ENCODE measurements at regions not wholly inside any gene's neighbourhood (a gene's known extent, or its start where the extent isn't known, plus 50 kb on each side); places are given as distances from the start of the nearest gene placed in this dataset.

DNA sequence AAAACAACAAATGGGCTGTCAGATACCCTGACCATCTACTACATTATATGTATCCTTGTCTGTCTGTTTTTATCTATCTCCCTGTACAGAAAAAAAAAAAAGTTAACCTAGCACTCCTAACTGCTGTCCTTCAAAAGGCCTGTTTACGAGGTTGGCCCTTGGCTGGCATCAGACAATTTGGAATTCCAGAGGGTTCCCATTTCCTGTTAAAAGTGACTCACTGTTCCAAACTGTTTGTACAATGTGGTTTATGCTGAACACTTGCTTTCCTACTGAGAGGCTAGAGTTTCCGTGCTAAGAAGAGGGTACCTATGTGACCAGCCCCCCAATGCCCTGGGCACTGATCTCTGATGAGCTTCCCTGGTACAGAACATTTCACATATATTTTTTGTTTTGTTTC is 65.9 kb upstream of the HMGXB4 start:
- Mint-ChIP-seq H3K27me3 (ENCODE audit: low read depth) (peaks cover 4% of the 10 kb centered on the region), H3K27ac (no peak overlapping the region), H3K4me3 (no peak overlapping the region), H3K36me3 (ENCODE audit: low read depth) (no peaks in the 10 kb centered on the region), H3K9me3 (peaks cover 11% of the 10 kb centered on the region), H3K4me1 (ENCODE audit: low read depth) (no peaks in the 10 kb centered on the region)
- DNase-seq: no peak
- intact Hi-C loops (cut with micrococcal nuclease): no loop called here
- CTCF ChIA-PET: no interaction called here

DNA sequence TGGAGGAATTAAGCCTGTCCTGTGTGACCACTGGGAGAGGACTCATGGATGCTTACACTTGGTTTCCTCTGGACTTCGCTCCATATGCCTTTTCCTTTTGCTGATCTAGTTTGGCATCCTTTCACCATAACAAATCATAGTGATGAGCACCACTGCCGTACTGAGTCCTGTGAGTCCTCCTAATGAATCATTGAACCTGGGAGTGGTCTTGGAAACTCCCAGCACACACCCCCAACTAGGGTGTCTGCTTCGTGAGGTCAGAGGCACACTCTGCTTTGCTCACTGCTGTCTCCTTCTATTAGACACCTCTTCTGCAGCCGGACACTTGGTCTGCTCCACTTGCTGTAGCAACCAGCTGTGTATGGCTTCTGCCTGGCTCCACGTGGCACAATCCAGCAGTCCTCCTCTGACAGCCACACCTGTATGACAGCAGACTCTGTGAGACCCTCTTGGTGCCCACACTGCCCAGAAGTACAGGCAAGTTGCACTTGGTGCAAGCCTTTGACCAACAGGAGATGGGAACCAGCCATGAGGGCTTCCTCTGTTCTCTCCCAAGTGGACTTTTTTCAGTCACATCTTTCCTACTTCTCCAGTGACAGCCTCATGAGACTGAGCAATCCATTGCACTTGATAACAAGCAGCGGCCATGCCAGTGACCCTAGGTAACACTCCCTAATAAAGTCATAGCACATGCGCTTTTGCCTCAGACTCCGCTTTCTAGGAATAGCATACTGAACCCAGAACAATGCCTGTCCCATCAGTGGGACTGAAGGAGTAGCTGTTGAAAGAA is 65.0 kb upstream of the HMGXB4 start:
- H3K36me3 Mint-ChIP-seq (ENCODE audit: low read depth): no peaks in the 10 kb centered on the region
- H3K9me3 Mint-ChIP-seq: peaks cover 11% of the 10 kb centered on the region
- intact Hi-C loops (cut with micrococcal nuclease): no loop called here
- CTCF ChIA-PET: no interaction called here
- no peak overlapping the region for H3K27ac Mint-ChIP-seq
- H3K4me1 Mint-ChIP-seq (ENCODE audit: low read depth): no peaks in the 10 kb centered on the region
- DNase-seq: no peak
- peaks cover 10% of the 10 kb centered on the region for H3K27me3 Mint-ChIP-seq (ENCODE audit: low read depth)
- H3K4me3 Mint-ChIP-seq: no peak overlapping the region

DNA sequence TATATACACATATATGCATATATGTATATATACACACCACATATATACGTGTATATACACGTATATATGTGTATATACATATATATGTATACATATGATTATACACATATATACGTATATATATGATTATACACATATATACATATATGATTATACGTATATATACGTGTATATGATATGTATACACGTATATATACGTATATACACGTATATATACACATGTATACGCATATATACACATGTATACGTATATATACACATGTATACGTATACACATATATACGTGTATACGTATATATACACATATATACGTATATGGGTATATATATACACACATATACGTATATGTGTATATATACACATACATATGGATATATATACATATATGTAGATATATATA is 62.1 kb upstream of the HMGXB4 start:
- intact Hi-C loops (cut with micrococcal nuclease): no loop called here
- H3K4me3 Mint-ChIP-seq: no peak overlapping the region
- H3K36me3 Mint-ChIP-seq (ENCODE audit: low read depth): no peaks in the 10 kb centered on the region
- H3K9me3 Mint-ChIP-seq: peaks cover 5% of the 10 kb centered on the region
- peaks cover 16% of the 10 kb centered on the region for H3K27me3 Mint-ChIP-seq (ENCODE audit: low read depth)
- DNase-seq: no peak
- no peaks in the 10 kb centered on the region for H3K4me1 Mint-ChIP-seq (ENCODE audit: low read depth)
- CTCF ChIA-PET: interaction anchor here (0.6 kb wide), 1 partner anchor 373 kb away, joined by 3 read pairs; no protein-coding TSS in a partner anchor
- H3K27ac Mint-ChIP-seq: no peak overlapping the region

DNA sequence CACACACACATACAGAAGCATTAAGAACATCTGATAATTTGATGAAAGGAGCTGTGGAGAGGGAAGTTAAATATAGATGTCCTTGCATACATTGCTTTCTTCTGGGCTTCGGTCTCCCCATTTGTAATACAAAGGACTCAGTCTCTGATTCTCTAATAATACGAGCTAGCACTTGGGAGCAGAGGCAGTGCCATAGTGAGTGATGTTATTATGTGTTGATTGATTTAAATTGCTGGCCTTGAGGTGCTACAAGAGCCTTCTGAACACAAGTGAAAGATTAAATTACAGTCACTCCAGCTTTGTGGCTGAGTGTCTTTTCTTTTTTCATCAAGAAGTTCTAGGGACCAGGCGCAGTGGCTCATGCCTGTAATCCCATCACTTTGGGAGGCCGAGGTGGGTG is 61.5 kb upstream of the HMGXB4 start:
- DNase-seq: no peak
- no peaks in the 10 kb centered on the region for H3K36me3 Mint-ChIP-seq (ENCODE audit: low read depth)
- H3K4me1 Mint-ChIP-seq (ENCODE audit: low read depth): no peaks in the 10 kb centered on the region
- H3K9me3 Mint-ChIP-seq: peaks cover 4% of the 10 kb centered on the region
- peaks cover 16% of the 10 kb centered on the region for H3K27me3 Mint-ChIP-seq (ENCODE audit: low read depth)
- CTCF ChIA-PET: no interaction called here
- no peak overlapping the region for H3K27ac Mint-ChIP-seq
- intact Hi-C loops (cut with micrococcal nuclease): no loop called here
- no peak overlapping the region for H3K4me3 Mint-ChIP-seq

DNA sequence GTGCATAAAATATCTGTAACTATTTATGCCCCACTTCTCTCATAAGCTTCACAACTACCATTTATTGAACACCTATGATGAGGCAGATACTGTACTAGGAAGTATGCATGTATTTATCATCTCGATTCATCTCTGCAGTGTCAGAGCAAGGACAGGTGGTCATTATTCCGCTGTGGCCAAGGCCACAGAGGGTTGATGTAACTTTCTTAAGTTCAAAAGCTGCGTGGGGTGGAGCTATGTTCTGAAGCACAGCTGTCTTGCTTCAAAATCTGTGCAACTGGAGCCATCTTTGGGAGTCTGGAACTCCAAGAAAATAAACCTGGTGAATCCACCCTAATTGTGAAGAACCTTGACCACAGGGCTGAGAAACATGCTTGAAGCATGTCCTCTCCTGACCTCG is 60.2 kb upstream of the HMGXB4 start:
- intact Hi-C loops (cut with micrococcal nuclease): no loop called here
- Mint-ChIP-seq H3K4me3 (no peak overlapping the region), H3K27ac (no peak overlapping the region), H3K9me3 (no peaks in the 10 kb centered on the region), H3K36me3 (ENCODE audit: low read depth) (no peaks in the 10 kb centered on the region), H3K4me1 (ENCODE audit: low read depth) (no peaks in the 10 kb centered on the region), H3K27me3 (ENCODE audit: low read depth) (peaks cover 16% of the 10 kb centered on the region)
- no peak for DNase-seq
- CTCF ChIA-PET: no interaction called here

DNA sequence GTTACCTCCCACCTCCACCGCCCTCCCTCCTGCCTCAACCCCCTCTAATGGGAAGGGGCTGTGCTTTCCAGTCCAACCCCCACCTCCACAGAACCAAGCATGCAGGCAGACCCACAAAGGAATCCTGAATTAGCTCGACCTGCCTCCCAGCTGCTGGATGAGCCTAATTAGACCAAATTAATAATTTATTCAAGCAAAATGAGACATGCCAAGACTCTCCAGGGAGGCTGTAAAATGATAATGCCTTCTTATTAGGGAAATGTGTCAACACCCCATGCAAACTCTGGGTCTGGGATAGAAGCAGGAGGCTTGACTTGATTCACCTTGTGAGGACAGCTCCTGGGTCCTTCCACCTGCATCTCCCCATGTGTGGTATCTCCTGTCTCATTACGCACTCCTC is 59.4 kb upstream of the HMGXB4 start:
- Mint-ChIP-seq H3K36me3 (ENCODE audit: low read depth) (no peaks in the 10 kb centered on the region), H3K4me3 (no peak overlapping the region), H3K27ac (no peak overlapping the region), H3K27me3 (ENCODE audit: low read depth) (peaks cover 12% of the 10 kb centered on the region), H3K4me1 (ENCODE audit: low read depth) (no peaks in the 10 kb centered on the region), H3K9me3 (no peaks in the 10 kb centered on the region)
- intact Hi-C loops (cut with micrococcal nuclease): no loop called here
- DNase-seq: no peak
- CTCF ChIA-PET: no interaction called here

DNA sequence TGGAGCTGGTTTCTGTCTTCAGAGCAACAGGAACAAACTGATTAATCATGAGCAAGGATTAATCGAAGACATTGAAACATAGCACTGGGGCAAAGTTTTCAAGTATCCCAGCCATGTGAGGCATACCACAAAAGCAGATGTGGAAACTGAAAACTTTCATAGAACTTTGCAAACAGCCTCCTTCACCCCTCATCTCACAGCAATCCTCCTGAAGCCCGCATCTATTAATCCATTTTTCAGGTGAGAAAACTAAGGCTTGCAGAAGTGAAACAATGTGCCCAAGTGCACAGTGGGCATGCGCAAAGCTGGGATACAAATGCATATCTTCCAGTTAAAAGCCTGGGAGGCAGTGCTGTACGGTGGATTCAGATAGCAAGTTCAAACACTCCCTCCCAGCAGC is 58.6 kb upstream of the HMGXB4 start:
- CTCF ChIA-PET: no interaction called here
- H3K4me3 Mint-ChIP-seq: no peak overlapping the region
- intact Hi-C loops (cut with micrococcal nuclease): no loop called here
- H3K36me3 Mint-ChIP-seq (ENCODE audit: low read depth): no peaks in the 10 kb centered on the region
- H3K9me3 Mint-ChIP-seq: no peaks in the 10 kb centered on the region
- no peaks in the 10 kb centered on the region for H3K4me1 Mint-ChIP-seq (ENCODE audit: low read depth)
- DNase-seq: no peak
- peaks cover 12% of the 10 kb centered on the region for H3K27me3 Mint-ChIP-seq (ENCODE audit: low read depth)
- no peak overlapping the region for H3K27ac Mint-ChIP-seq

DNA sequence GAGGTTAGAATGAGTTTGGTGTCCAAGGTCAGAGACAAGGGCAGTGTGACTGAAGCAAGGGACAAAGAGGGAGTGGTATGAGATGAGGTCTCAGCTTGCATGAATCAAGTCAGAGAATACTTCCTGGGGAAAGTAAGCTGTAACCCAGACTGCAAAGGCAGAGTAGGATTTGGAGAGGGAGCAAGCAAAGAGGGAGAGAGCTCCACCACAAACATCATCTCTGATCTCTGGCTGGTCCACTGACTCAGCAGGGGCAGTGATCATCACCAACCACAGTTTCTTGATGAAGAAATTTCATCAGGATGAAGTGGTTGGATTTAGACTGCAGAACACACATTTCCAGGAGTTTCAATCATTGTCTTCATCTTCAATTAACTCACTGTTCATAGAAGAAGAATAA is 54.9 kb upstream of the HMGXB4 start:
- no peak for DNase-seq
- intact Hi-C loops (cut with micrococcal nuclease): no loop called here
- Mint-ChIP-seq H3K27ac (no peak overlapping the region), H3K9me3 (no peaks in the 10 kb centered on the region), H3K27me3 (ENCODE audit: low read depth) (peaks cover 5% of the 10 kb centered on the region), H3K4me1 (ENCODE audit: low read depth) (no peaks in the 10 kb centered on the region), H3K36me3 (ENCODE audit: low read depth) (no peaks in the 10 kb centered on the region), H3K4me3 (no peak overlapping the region)
- CTCF ChIA-PET: no interaction called here

DNA sequence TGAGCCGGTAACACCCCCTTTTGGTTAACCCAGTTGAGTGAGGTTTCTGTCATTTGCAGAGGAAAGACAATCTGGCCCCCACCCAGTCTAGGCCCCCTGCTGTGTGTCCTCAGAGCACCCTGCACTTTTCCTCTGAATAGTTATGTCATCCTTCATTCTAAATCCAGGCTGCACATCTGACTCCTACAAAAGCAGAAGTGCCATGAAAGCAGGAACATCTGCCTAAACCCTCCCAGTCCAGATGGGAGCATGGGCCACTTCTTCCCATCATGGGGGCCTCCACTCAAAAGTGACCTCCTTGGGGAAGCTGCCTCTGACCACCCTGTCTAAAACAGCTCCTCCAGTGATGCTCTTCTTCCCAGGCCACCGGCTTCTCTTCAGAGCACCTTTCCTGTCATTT is 53.7 kb upstream of the HMGXB4 start:
- DNase-seq: no peak
- CTCF ChIA-PET: interaction anchor here (0.8 kb wide), 1 partner anchor 53 kb away, joined by 3 read pairs; no protein-coding TSS in a partner anchor
- Mint-ChIP-seq H3K4me3 (no peak overlapping the region), H3K27me3 (ENCODE audit: low read depth) (peaks cover 4% of the 10 kb centered on the region), H3K9me3 (no peaks in the 10 kb centered on the region), H3K27ac (no peak overlapping the region), H3K4me1 (ENCODE audit: low read depth) (no peaks in the 10 kb centered on the region), H3K36me3 (ENCODE audit: low read depth) (no peaks in the 10 kb centered on the region)
- intact Hi-C loops (cut with micrococcal nuclease): no loop called here

DNA sequence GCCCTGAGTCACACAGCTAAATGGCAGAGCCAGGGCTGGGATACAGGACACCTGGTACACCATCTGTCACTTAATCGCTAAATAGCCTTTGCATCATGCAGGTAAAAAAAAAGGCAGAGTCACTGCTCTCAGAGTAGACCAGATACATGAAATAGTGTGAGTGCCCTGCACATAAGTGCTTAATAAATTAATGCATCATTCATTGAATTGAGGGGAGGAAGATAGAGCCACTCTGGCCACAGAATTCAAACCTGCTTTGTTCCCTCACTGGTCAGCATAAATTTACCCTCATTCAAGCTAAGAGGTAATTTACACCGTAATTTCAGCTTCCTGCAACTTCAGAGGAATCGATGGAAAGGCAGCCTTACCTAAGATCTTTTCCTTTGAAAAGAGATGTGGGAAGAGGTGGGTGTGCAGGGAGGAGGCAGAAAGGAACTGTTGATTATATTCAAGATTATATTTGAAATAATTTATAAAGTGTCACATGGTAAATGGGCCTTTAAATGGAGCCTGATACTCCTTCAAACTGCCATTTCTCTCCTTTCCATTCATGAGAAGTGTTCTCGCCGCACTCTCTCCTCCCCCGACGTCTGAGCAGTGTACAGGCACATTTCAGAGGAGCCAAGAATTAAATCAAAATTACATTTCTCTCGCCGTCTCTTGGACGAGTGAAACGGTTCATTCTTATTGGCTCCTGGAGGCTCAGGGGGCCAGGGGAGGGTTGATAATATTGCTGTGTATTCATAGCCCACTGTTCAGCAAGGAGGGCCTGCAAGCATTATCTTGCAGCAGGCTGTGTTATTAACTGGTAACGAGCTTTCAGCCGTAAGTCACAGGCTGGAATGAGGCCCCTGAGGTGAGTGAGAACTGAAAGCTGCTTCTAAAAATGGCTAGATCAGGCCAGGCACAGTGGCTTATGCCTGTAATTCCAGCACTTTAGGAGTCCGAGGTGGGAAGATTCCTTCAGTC is 52.2 kb upstream of the HMGXB4 start:
- CTCF ChIA-PET: interaction anchor here (1.8 kb wide), 1 partner anchor 27 kb away, joined by 6 read pairs; no protein-coding TSS in a partner anchor
- intact Hi-C loops (cut with micrococcal nuclease): no loop called here
- no peaks in the 10 kb centered on the region for H3K36me3 Mint-ChIP-seq (ENCODE audit: low read depth)

DNA sequence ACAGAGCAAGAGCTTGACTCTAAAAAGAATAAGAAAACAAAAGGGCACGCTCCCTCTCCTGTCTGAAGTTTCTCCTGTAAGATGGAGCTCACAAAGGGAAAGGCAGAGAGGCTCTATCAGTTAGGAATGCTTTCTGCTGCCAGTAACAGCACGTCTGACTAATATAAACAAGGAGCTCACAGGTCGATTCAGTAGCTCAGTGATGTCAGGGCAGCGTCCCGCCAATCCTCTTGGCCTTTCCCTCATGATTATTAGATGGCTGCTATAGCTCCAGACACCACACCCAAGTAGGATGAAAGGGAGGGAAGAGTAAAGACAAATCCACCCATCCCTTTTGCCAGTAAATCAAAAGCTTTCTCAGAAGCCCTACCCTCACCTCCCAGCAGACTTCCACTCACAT is 51.3 kb upstream of the HMGXB4 start:
- CTCF ChIA-PET: interaction anchor here (1.8 kb wide), 1 partner anchor 26 kb away, joined by 6 read pairs; no protein-coding TSS in a partner anchor

More for the DNA sequence above, 52.2 kb upstream of the HMGXB4 start:
- DNase-seq: no peak
- Mint-ChIP-seq H3K27me3 (ENCODE audit: low read depth) (peaks cover 6% of the 10 kb centered on the region), H3K9me3 (no peaks in the 10 kb centered on the region), H3K27ac (no peak overlapping the region), H3K4me3 (no peak overlapping the region), H3K4me1 (ENCODE audit: low read depth) (no peaks in the 10 kb centered on the region)

DNA sequence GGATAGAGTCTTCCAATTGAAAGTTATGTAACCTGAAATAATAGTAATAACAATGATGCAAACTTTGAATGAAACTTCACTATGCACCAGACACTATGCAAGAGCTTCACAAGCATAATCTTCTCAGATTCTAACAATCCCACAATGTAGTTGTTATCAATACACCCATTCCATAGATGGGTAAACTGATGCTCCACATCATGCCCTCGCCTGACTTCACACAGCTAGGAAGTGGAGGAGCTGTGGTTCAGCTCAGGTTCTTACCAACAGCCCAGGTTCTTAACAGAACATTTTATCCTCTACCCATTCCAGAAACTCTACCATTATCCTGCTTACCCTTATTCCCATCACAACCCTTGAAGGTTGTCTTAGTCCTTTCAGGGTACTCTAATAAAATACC is 50.4 kb upstream of the HMGXB4 start:
- CTCF ChIA-PET: interaction anchor here (1.8 kb wide), 1 partner anchor 25 kb away, joined by 6 read pairs; no protein-coding TSS in a partner anchor
- no peak for DNase-seq
- no peaks in the 10 kb centered on the region for H3K4me1 Mint-ChIP-seq (ENCODE audit: low read depth)
- H3K4me3 Mint-ChIP-seq: no peak overlapping the region
- H3K27ac Mint-ChIP-seq: no peak overlapping the region
- H3K36me3 Mint-ChIP-seq (ENCODE audit: low read depth): no peaks in the 10 kb centered on the region
- peaks cover 7% of the 10 kb centered on the region for H3K27me3 Mint-ChIP-seq (ENCODE audit: low read depth)
- intact Hi-C loops (cut with micrococcal nuclease): no loop called here
- H3K9me3 Mint-ChIP-seq: no peaks in the 10 kb centered on the region

More for the DNA sequence above, 51.3 kb upstream of the HMGXB4 start:
- no peak overlapping the region for H3K27ac Mint-ChIP-seq
- no peaks in the 10 kb centered on the region for H3K36me3 Mint-ChIP-seq (ENCODE audit: low read depth)
- no peaks in the 10 kb centered on the region for H3K9me3 Mint-ChIP-seq
- intact Hi-C loops (cut with micrococcal nuclease): no loop called here
- no peak overlapping the region for H3K4me3 Mint-ChIP-seq
- DNase-seq: no peak
- H3K27me3 Mint-ChIP-seq (ENCODE audit: low read depth): peaks cover 5% of the 10 kb centered on the region
- no peaks in the 10 kb centered on the region for H3K4me1 Mint-ChIP-seq (ENCODE audit: low read depth)

All from activated naive CD4-positive, alpha-beta T cell treated with anti-CD3 and anti-CD28 coated beads for 36 hours (primary cell).